HG03520 (cell line): ENCODE measurements at regions not wholly inside any gene's neighbourhood (a gene's known extent, or its start where the extent isn't known, plus 50 kb on each side); places are given as distances from the start of the nearest gene placed in this dataset.
A peak's percentile ranks its signal among the peaks of the same experiment; 100 is the strongest.

Experiments used
- ATAC-seq: cut with Tn5 transposase; IDR thresholded peaks from one replicate; pipeline ENCODE4 v1.9.1; 2021; ENCODE audit warnings: mild to moderate bottlenecking, moderate library complexity; ENCODE audit not compliant: unreplicated experiment

- ATAC-seq, result no peak
These were observed 132.1 kb upstream of the BLID start for GRCh38 chr11:122248131-122248530.

- ATAC-seq, result no peak
These were observed 130.9 kb upstream of the BLID start for GRCh38 chr11:122246874-122247273.

- ATAC-seq, result no peak
These were observed 126.7 kb upstream of the BLID start for GRCh38 chr11:122242731-122243130.

GRCh38 chr11:122241566-122241965, 125.6 kb upstream of the BLID start:
- no peak for ATAC-seq

GRCh38 chr11:122240638-122241037, 124.6 kb upstream of the BLID start:
- ATAC-seq, result no peak

GRCh38 chr11:122235615-122236014, 119.6 kb upstream of the BLID start:
- no peak for ATAC-seq

GRCh38 chr11:122234780-122235179, 118.8 kb upstream of the BLID start:
- ATAC-seq, result no peak

GRCh38 chr11:122234257-122234656, 118.2 kb upstream of the BLID start:
- no peak for ATAC-seq

- no peak for ATAC-seq
These were observed 117.0 kb upstream of the BLID start for GRCh38 chr11:122232985-122233384.

- ATAC-seq, result no peak
These were observed 114.4 kb upstream of the BLID start for GRCh38 chr11:122230385-122230755.

- no peak for ATAC-seq
These were observed 113.7 kb upstream of the BLID start for GRCh38 chr11:122229481-122230384.

GRCh38 chr11:122229078-122229477, 113.1 kb upstream of the BLID start:
- no peak for ATAC-seq

- no peak for ATAC-seq
These were observed 110.9 kb upstream of the BLID start for GRCh38 chr11:122226810-122227379.

- ATAC-seq, result no peak
These were observed 108.9 kb upstream of the BLID start for GRCh38 chr11:122224867-122225266.

GRCh38 chr11:122220321-122220720, 104.3 kb upstream of the BLID start:
- ATAC-seq, result no peak

GRCh38 chr11:122219791-122220190, 103.8 kb upstream of the BLID start:
- no peak for ATAC-seq

GRCh38 chr11:122215244-122215992, 99.4 kb upstream of the BLID start:
- ATAC-seq, result peak; percentile 71

GRCh38 chr11:122214567-122214966, 98.6 kb upstream of the BLID start:
- ATAC-seq, result no peak

GRCh38 chr11:122214080-122214479, 98.1 kb upstream of the BLID start:
- no peak for ATAC-seq

GRCh38 chr11:122213171-122213570, 97.2 kb upstream of the BLID start:
- ATAC-seq, result no peak

- ATAC-seq, result no peak
These were observed 94.5 kb upstream of the BLID start for GRCh38 chr11:122210367-122210997.
